HG02610 (cell line): ENCODE measurements at regions not wholly inside any gene's neighbourhood (a gene's known extent, or its start where the extent isn't known, plus 50 kb on each side); places are given as distances from the start of the nearest gene placed in this dataset.

Experiments used
- ATAC-seq: cut with Tn5 transposase; IDR thresholded peaks from one replicate; pipeline ENCODE4 v1.9.1; 2021; ENCODE audit warnings: mild to moderate bottlenecking, moderate library complexity; ENCODE audit not compliant: unreplicated experiment

- ATAC-seq: no peak
Measured at GRCh38 chr1:38721816-38722215, 137.8 kb downstream of the RRAGC start.

- ATAC-seq: no peak
Measured at GRCh38 chr1:38719880-38720279, 139.7 kb downstream of the RRAGC start.

DNA sequence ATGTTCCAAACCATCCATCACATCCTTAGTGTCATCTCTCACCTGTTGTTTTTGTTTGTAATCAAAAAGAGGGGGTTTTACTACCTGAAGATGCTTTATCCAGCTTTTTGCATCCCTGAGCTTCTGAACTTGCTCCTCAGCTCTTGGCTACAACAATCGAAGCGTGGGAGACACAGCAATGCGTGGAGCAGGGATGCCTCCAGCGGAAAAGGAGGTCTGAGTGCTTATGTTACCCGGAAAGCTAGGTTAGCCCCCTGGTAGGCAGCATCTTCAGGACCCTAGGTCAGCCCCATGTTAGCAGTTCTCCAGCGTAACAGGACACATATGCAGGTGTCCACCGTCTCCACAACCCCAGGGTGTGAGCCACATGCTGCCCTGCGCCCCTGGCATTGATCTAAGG, 141.5 kb downstream of the RRAGC start:
- ATAC-seq: no peak

- no peak for ATAC-seq
Measured at GRCh38 chr1:38716229-38716628, 143.3 kb downstream of the RRAGC start.

DNA sequence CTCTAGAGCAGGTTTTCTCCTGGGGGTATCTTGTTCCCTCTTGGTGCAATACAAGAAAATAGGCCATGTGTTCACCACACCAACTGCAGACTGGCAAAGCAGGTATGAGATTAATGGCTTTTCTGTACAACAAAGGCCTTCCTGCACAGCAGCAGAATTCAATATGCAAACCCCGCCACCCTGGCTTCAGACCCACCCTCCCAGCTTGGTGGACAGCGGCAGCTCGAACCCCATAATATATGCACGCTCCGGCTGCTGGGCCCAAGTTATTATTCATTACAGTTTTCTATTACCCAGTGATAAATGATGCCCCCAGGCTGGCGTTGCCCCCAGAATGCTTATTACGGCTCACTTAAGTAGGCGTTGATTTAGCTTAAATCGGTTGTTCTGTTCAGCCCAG, 144.2 kb downstream of the RRAGC start:
- no peak for ATAC-seq

GRCh38 chr1:38712046-38712445, 147.5 kb downstream of the RRAGC start:
- no peak for ATAC-seq

GRCh38 chr1:38708701-38709258, 150.8 kb downstream of the RRAGC start:
- ATAC-seq: no peak

DNA sequence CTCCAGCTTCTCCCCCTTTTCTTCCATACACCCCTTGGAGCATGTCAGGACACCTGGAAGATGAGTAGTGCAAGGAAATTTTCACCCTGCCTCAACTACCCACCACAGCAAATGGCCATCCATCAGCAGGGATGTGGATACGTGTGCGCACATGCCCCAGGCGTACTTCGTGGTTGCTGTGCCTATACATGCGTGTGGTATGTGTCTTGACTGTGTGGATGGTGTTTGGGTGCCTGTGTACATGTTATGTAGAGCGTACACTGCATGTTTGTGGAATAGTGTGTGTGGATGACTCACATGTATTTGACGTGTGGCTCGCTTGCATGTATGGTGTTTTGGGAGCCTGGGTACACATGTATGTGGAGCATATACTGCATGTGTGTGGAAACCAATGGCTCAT, 158.5 kb downstream of the RRAGC start:
- ATAC-seq: no peak

DNA sequence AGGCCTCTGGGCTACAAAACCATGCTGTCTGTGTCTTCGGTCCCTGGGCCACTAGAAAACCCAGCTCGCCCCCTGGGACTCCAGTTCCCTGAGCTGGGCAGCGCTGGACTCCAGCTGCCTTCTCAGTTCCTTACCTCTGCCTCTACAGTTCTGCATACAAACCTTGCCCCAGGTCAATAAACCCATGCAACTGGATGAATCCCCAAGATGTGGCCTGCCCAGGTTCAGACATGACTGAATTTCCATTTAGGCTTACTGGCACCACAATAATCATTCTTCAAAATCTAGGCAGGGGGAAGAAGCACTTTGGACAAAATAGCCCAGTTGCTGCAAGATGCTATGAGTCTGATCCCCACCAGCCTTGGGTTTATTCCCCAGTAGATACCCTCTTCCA, 159.5 kb downstream of the RRAGC start:
- no peak for ATAC-seq

DNA sequence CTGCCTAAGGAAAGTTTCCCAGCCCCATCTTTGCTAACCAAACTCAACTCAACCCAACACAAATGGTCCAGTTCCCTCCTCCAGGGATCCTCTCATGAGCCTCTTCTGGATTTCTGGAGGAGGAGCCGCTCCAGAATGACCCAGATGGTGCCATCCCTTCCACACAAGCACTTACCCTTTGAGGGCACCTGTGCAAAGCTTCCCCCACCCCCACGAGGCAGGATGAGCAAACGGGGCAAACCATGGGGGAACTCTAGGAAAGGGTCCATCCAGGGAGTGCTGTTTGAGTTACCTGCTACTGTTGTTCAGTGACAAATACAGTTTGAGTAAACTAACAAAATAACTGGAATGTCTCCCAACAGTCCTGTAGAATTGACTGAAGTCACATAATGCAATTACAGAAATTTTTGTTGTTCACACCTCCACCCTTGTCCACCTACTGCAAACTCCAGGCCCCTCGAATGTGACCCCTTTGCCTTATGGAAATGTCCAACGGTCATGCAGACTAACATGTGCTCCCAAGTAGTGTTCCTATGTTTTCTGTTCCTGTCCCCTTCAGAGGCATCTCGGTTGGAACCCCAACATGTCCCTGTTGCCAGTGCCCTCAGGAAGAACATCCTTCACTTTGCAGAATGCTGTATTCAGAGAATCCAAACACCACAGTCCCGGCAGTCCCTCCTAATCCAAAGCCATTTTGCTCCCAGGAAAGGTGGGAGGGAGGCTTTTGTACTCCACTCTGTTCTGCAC, 160.1 kb downstream of the RRAGC start:
- ATAC-seq: no peak

GRCh38 chr1:38697387-38697786, 162.2 kb downstream of the RRAGC start:
- ATAC-seq: no peak

DNA sequence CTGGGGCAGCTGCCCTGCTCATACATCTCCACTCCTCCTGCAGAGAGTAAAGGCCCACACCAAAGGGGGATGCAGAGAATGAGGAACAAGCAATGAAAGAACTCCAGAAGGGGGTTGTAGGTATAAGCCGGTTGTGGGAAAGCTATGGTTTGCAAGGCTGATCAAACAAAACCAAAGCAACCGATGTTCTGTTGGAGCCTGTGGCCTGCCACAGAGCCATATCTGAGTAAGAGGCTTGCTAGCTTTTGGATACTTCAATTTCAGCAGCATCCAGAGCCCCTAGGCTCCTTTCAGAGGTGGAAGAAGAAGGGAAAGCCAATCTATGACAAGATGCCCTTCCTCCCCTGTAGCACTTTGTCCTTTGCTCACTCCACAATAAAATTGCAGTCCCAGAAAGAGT, 163.2 kb downstream of the RRAGC start:
- ATAC-seq: no peak

DNA sequence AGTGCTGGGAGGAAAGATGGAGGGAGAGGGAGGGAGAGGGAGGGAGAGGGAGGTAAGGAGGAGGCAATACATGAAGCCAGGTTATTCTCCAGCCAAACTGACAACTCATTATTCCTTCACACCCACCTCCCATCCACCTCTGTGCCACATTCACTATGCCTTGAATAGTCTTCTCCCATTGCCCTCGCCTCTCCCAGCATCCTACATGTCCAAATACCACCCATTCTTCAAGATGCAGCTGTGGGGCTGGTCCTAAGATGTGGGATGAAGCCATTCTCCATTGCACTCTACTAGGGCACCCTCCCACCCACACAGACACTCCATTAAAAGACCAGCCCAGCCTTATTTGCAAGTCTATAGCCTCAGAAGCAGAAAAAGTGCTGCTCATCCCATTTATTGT, 165.8 kb downstream of the RRAGC start:
- no peak for ATAC-seq

- ATAC-seq: no peak
Measured at GRCh38 chr1:38693031-38693430, 166.5 kb downstream of the RRAGC start.

- no peak for ATAC-seq
Measured at GRCh38 chr1:38690790-38691449, 168.7 kb downstream of the RRAGC start.

GRCh38 chr1:38686927-38687255, 172.7 kb downstream of the RRAGC start:
- ATAC-seq: no peak

GRCh38 chr1:38686167-38686926, 173.2 kb downstream of the RRAGC start:
- no peak for ATAC-seq

- ATAC-seq: no peak
Measured at GRCh38 chr1:38685388-38685787, 174.2 kb downstream of the RRAGC start.

DNA sequence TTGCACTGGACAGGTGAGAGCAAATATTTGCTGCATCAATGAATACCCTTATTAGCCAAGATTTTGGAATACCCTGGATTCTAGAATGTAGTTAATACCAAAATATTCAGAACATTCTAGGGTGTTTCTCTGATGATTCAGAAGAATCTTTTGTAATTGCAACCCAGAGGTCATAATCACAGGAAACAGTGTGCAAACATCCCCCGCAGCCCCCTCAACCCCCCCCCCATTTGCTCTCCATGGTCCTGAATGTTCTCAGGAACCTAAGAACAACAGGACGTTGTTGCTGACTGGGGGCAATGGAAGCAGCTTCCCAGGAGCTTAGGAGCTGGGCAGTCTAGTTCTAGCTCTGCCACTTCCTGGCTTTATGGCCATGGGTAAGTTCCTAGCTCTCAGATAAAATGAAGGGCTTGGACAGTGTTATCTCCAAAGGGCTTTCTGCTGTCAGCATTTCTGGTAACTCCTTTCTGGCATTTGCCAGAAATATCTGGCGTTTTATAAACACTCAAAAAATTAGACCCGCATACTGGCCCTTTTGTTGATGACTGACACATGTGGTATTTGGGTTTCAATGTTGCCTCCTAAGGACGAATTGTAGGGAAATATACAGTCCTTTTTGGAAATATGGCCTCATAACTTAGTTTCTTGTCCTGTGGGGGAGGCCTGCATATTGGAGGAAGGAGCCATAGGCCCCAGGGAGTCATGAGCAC, 178.6 kb downstream of the RRAGC start:
- no peak for ATAC-seq

DNA sequence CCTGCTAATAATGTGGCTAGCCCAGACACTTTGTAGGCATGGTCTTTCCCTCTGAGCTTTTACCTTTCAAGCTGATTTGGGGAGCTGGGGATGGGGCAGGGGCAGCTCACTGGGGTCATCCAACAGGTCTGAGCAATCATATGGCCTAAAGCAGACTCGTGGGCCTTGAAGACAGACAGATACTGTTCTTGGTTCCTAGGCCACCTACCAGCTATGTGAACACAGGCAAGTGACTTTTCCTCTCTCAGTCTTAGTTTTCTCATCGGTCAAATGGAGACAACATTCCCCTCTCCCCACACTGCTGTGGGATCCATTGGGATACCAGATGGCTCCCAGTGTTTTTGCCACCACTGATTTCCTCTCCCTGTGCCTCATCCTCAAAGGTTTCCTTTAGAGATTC, 181.8 kb downstream of the RRAGC start:
- ATAC-seq: no peak

DNA sequence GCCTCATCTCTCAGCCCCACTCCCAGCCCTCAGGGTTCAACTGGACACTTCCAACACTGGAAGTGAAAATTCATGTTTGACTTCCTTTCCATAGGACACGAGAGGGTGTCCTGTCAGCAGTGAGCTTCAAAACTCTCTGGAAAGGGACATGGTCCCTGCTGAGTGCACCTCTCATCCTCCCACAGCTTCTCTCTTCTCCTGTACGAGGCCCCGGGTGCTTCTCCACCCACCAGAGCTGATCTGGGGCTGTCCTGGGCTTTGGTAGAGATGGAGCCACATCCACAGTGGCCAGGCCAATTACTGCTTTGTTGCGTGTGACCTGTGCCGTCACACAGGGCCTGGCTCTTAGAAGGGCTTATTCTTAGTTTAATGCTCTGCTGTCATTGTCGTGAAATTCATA, 182.3 kb downstream of the RRAGC start:
- ATAC-seq: no peak
